ENCODE measurements at regions not wholly inside any gene's neighbourhood (a gene's known extent, or its start where the extent isn't known, plus 50 kb on each side); places are given as distances from the start of the nearest gene placed in this dataset.

- CTCF ChIA-PET, result no interaction called here
- no CpG with 5 or more reads among the region's 2 CpGs for WGBS, 2 experiments (ENCODE audit: extremely low coverage in 2 of 2, insufficient read length in 1 of 2)
- in situ Hi-C loops (cut with MboI; ENCODE audit: low sequenced_read_pairs), result no loop called here
- H3K36me3 ChIP-seq (ENCODE audit: control insufficient read depth, insufficient read depth, low read length), result no peaks in the 10 kb centered on the region
- no peak overlapping the region for H4K91ac ChIP-seq (ENCODE audit: insufficient read depth, low read depth, low read length)
- H3K27ac ChIP-seq (ENCODE audit: insufficient read depth, low read length), result no peak overlapping the region
- no TSS peak for BruUV-seq (replicated peaks)
- H3K9me1 ChIP-seq (ENCODE audit: insufficient read depth, low read length), result no peaks in the 10 kb centered on the region
- peaks cover 2% of the 10 kb centered on the region; the same call in 1 of the 2 replicates for H3K27me3 ChIP-seq (ENCODE audit: control insufficient read depth, insufficient read depth, low read length)
- no peak overlapping the region for H3K56ac ChIP-seq (ENCODE audit: extremely low read depth, insufficient read depth, low read length)
- no peak overlapping the region for H2AK9ac ChIP-seq (replicated peaks; ENCODE audit: low read depth, low read length, poor library complexity)
- intact Hi-C loops (cut with micrococcal nuclease), result no loop called here
- H2BK15ac ChIP-seq (ENCODE audit: low read depth, low read length), result no peak overlapping the region
- no peaks in the 10 kb centered on the region for H3K79me1 ChIP-seq (ENCODE audit: low read depth in 1 of 2, low read length in 2 of 2)
- H3K4me2 ChIP-seq (ENCODE audit: low read depth, low read length), result no peak overlapping the region
- TF ChIP-seq NFE2L2 (IDR thresholded peaks at IDR 0.05; ENCODE audit: low read depth, low read length) (no peak), RAD21 (IDR thresholded peaks at IDR 0.05; ENCODE audit: low read length) (no peak), CHD1 (IDR thresholded peaks at IDR 0.05; ENCODE audit: low read depth, low read length) (no peak), SMC3 (IDR thresholded peaks at IDR 0.05; ENCODE audit: low read depth, low read length) (no peak), MXI1 (IDR thresholded peaks at IDR 0.05; ENCODE audit: borderline replicate concordance, low read depth, low read length) (no peak), MAFK (IDR thresholded peaks at IDR 0.05; ENCODE audit: low read depth, low read length) (no peak), BHLHE40 (IDR thresholded peaks at IDR 0.05; ENCODE audit: low read depth, low read length) (no peak), MAZ (IDR thresholded peaks at IDR 0.05; ENCODE audit: borderline replicate concordance, low read depth, low read length) (no peak), ELK1 (IDR thresholded peaks at IDR 0.05; ENCODE audit: borderline replicate concordance, low read depth, low read length) (no peak), USF2 (IDR thresholded peaks at IDR 0.05; ENCODE audit: low read depth, low read length) (no peak), RCOR1 (IDR thresholded peaks at IDR 0.05; ENCODE audit: insufficient replicate concordance, low read length) (no peak), POLR2A (IDR thresholded peaks at IDR 0.05; ENCODE audit: low read depth, low read length) (no peak), CEBPB (IDR thresholded peaks at IDR 0.05; ENCODE audit: low read depth, low read length) (no peak), FOS (IDR thresholded peaks at IDR 0.05; ENCODE audit: low read depth, low read length) (no peak), RFX5 (IDR thresholded peaks at IDR 0.05; ENCODE audit: low read depth, low read length) (no peak)
- TF ChIP-seq, protein P1, sequence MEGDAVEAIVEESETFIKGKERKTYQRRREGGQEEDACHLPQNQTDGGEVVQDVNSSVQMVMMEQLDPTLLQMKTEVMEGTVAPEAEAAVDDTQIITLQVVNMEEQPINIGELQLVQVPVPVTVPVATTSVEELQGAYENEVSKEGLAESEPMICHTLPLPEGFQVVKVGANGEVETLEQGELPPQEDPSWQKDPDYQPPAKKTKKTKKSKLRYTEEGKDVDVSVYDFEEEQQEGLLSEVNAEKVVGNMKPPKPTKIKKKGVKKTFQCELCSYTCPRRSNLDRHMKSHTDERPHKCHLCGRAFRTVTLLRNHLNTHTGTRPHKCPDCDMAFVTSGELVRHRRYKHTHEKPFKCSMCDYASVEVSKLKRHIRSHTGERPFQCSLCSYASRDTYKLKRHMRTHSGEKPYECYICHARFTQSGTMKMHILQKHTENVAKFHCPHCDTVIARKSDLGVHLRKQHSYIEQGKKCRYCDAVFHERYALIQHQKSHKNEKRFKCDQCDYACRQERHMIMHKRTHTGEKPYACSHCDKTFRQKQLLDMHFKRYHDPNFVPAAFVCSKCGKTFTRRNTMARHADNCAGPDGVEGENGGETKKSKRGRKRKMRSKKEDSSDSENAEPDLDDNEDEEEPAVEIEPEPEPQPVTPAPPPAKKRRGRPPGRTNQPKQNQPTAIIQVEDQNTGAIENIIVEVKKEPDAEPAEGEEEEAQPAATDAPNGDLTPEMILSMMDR (conservative IDR thresholded peaks at IDR 0.05; ENCODE audit: low read depth, low read length), result no peak
- ATAC-seq (ENCODE audit: low read depth), result no peak
- H2BK5ac ChIP-seq (ENCODE audit: low read depth, low read length, poor library complexity, severe bottlenecking), result no peak overlapping the region
- no peak overlapping the region for H3K14ac ChIP-seq (replicated peaks; ENCODE audit: low read depth, low read length)
- no peak overlapping the region for H3K4me3 ChIP-seq (ENCODE audit: insufficient read depth, low read depth, low read length)
- H2AK5ac ChIP-seq (ENCODE audit: low read depth, low read length), result no peak overlapping the region
- no peak overlapping the region for H4K5ac ChIP-seq (ENCODE audit: low read depth, low read length)
- no peak overlapping the region for H2AFZ ChIP-seq (replicated peaks; ENCODE audit: low read length, poor library complexity)
- no peak overlapping the region for H3K4ac ChIP-seq (ENCODE audit: low read depth, low read length)
- H3K18ac ChIP-seq (ENCODE audit: low read depth, low read length), result no peak overlapping the region
- H2BK120ac ChIP-seq (ENCODE audit: low read depth, low read length), result no peak overlapping the region
- dilution Hi-C loops (cut with HindIII; ENCODE audit: low sequenced_read_pairs, unreplicated experiment), result no loop called here
- no peak overlapping the region for H2BK20ac ChIP-seq (ENCODE audit: low read depth, low read length)
- H4K20me1 ChIP-seq (ENCODE audit: insufficient read depth, low read length), result no peaks in the 10 kb centered on the region
- H3K23ac ChIP-seq (ENCODE audit: low read depth, low read length), result no peak overlapping the region
- no peak for DNase-seq
- H3K9ac ChIP-seq (ENCODE audit: low read depth, low read length), result no peak overlapping the region
- POLR2A ChIA-PET (ENCODE audit: unreplicated experiment), result no interaction called here
- H3K4me1 ChIP-seq (ENCODE audit: control insufficient read depth, insufficient read depth, low read length), result no peaks in the 10 kb centered on the region
- no peak overlapping the region for H4K8ac ChIP-seq (ENCODE audit: low read depth in 2 of 2, low read length in 2 of 2)
- no peaks in the 10 kb centered on the region for H3K9me3 ChIP-seq (ENCODE audit: control insufficient read depth, insufficient read depth, low read length)
Observed at GRCh38 chr2:66253066-66253465, 181.9 kb upstream of the MEIS1 start.

Measured in IMR-90 (cell line).